Stomach (tissue), 8 donors: ENCODE measurements at regions not wholly inside any gene's neighbourhood (a gene's known extent, or its start where the extent isn't known, plus 50 kb on each side); places are given as distances from the start of the nearest gene placed in this dataset.

Experiments
- DNase-seq, 2 donors: peaks; one replicate each; pipeline versions ENCODE4 v3.0.0 to v3.0.0-alpha.2; 2013 to 2019
- H3K27ac ChIP-seq, 5 donors: fragments of 200-600 bp in 4 of 5; sonication (generic) in 4 of 5; one replicate each; pipeline ENCODE4 v1.5.1; 2013 to 2019; ENCODE audit warnings: mild to moderate bottlenecking in 1 of 5, moderate library complexity in 1 of 5
- H3K27me3 ChIP-seq, 3 donors: fragments of 200-600 bp; sonication (generic); one replicate each; pipeline ENCODE4 v1.5.1; 2017 to 2019; ENCODE audit warnings: mixed run types in 1 of 3
- H3K36me3 ChIP-seq, 4 donors: fragments of 200-600 bp; sonication (generic); 1 replicate in 3 of 4; 2 replicates in 1 of 4; pipeline ENCODE4 v1.5.1; 2016 to 2019
- H3K4me1 ChIP-seq, 4 donors: fragments of 200-600 bp; sonication (generic); one replicate each; pipeline ENCODE4 v1.5.1; 2016 to 2019
- H3K4me3 ChIP-seq, 4 donors: fragments of 200-600 bp; sonication (generic) in 3 of 4; one replicate each; pipeline ENCODE4 v1.5.1; 2016 to 2019; ENCODE audit warnings: mild to moderate bottlenecking in 1 of 4
- H3K9me3 ChIP-seq, 4 donors: fragments of 200-600 bp; sonication (generic); one replicate each; pipeline ENCODE4 v1.5.1; 2016 to 2019
- EP300 ChIP-seq: sonication (generic); formaldehyde crosslinking; IDR thresholded peaks from one replicate; pipeline ENCODE4 v1.6.1; 2017; ENCODE audit warnings: antibody characterized with exemption
- POLR2A ChIP-seq, 4 donors: fragments of 450-650 bp; IDR thresholded peaks; one replicate each; pipeline ENCODE4 v1.6.1; 2016; ENCODE audit warnings: antibody characterized with exemption in 4 of 4, control low read depth in 2 of 4, mild to moderate bottlenecking in 1 of 4, moderate library complexity in 1 of 4
- POLR2AphosphoS5 ChIP-seq, 3 donors: sonication (generic); formaldehyde crosslinking; IDR thresholded peaks; one replicate each; pipeline ENCODE4 v1.6.1; 2016; ENCODE audit warnings: antibody characterized with exemption in 3 of 3
- WGBS, 5 donors: extraction: QIAGEN DNeasy Blood & Tissue Kit in 3 of 5; methylation state at CpG; one replicate each; pipeline versions ENCODE4 v1.1.5 to v1.1.7; 2013 to 2018; 5-methylcytosine and 5-hydroxymethylcytosine counted together
- intact Hi-C: fragments of 100-400 bp; cut with DNase I; formaldehyde crosslinking; loops from one replicate; pipeline ENCODE4 v1.15.1; 2023; ENCODE audit warnings: low total_unique reads
- TF ChIP-seq, protein P1 (sequence below), 7 experiments: fragments of 450-650 bp in 4 of 7; fragments of 200-600 bp in 3 of 7; sonication (generic) in 3 of 7; IDR thresholded peaks; one replicate each; pipeline ENCODE4 v1.5.1; 2016 to 2019; ENCODE audit warnings: antibody characterized with exemption in 7 of 7, control low read depth in 2 of 7, mild to moderate bottlenecking in 1 of 7
- donor health status: healthy with polysubstance abuse.
- donor health status: Bipolar disorder and iron deficiency.
- donor health status: healthy.

DNA sequence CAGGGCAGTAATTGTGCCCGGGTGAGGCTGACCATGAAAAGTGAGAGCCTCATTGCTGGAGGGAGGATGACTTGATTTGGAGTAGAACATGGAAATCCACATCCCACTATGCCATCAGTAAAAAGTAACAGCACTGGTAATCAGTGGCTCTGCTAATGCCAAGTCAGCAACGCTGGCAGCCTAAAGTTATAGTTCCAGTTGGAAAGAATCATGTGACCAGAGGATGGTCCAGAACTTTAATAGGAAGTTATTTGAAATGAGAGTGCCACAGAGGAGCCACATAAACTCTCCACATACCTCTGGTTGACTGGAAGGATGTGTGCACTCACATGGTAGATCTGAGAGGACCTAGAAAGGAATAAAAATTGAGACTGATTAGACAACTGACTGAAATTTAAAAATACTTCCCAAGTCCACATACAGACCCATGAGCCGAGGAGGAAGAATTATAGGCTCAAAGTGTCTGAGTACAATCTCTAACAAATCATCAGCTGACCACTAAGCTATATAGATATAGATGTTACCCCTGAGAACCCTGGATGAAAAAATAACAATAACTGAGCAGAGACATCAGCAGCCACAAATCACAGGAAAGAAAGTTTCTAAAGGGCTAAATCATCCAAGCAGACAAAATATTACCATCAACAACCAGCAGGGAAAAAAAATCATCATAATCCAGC lies 346.8 kb downstream of the STK39 start:
- no peaks in the 10 kb centered on the region for H3K36me3 ChIP-seq
- no peaks in the 10 kb centered on the region for H3K27me3 ChIP-seq
- 78 to 93% (median 86%) methylated on average over 3 of the region's 3 CpGs for WGBS, 5 donors
- no peak for DNase-seq
- H3K9me3 ChIP-seq = no peaks in the 10 kb centered on the region
- H3K4me3 ChIP-seq = no peak overlapping the region
- intact Hi-C loops = no loop called here
- TF ChIP-seq EP300 = no peak
- TF ChIP-seq POLR2A (IDR thresholded peaks at IDR 0.05) = no peak
- H3K27ac ChIP-seq = no peak overlapping the region
- H3K4me1 ChIP-seq = no peaks in the 10 kb centered on the region

DNA sequence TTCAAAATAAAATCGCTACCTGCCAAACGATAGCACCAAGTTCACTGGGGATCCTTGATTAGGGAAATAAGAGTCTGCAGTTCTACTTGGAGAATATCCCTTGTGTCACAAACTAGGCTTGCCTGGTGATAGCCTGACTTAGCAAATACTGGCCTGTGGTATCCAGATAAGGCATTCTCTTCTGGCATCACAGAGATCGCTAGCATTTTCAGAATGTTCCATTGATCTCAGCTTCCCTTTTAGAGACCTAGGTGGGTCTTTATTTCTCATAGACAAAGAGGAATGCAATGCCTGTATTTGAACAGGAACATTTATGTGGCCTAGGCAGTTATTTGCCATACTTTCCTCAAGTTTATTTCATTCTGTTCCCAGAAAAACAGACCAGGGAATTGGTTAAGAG lies 349.1 kb downstream of the STK39 start:
- H3K36me3 ChIP-seq = no peaks in the 10 kb centered on the region
- TF ChIP-seq POLR2A (IDR thresholded peaks at IDR 0.05) (no peak), POLR2AphosphoS5 (IDR thresholded peaks at IDR 0.05) (no peak), EP300 (no peak)
- TF ChIP-seq, protein P1, sequence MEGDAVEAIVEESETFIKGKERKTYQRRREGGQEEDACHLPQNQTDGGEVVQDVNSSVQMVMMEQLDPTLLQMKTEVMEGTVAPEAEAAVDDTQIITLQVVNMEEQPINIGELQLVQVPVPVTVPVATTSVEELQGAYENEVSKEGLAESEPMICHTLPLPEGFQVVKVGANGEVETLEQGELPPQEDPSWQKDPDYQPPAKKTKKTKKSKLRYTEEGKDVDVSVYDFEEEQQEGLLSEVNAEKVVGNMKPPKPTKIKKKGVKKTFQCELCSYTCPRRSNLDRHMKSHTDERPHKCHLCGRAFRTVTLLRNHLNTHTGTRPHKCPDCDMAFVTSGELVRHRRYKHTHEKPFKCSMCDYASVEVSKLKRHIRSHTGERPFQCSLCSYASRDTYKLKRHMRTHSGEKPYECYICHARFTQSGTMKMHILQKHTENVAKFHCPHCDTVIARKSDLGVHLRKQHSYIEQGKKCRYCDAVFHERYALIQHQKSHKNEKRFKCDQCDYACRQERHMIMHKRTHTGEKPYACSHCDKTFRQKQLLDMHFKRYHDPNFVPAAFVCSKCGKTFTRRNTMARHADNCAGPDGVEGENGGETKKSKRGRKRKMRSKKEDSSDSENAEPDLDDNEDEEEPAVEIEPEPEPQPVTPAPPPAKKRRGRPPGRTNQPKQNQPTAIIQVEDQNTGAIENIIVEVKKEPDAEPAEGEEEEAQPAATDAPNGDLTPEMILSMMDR (IDR thresholded peaks at IDR 0.05) = no peak
- intact Hi-C loops = no loop called here
- no peaks in the 10 kb centered on the region for H3K9me3 ChIP-seq
- no peak for DNase-seq
- H3K27ac ChIP-seq = no peak overlapping the region
- no peaks in the 10 kb centered on the region for H3K4me1 ChIP-seq
- WGBS, 5 donors = 38 to 70% (median 53%) methylated on average over 3 of the region's 3 CpGs
- H3K27me3 ChIP-seq = no peaks in the 10 kb centered on the region
- H3K4me3 ChIP-seq = no peak overlapping the region

DNA sequence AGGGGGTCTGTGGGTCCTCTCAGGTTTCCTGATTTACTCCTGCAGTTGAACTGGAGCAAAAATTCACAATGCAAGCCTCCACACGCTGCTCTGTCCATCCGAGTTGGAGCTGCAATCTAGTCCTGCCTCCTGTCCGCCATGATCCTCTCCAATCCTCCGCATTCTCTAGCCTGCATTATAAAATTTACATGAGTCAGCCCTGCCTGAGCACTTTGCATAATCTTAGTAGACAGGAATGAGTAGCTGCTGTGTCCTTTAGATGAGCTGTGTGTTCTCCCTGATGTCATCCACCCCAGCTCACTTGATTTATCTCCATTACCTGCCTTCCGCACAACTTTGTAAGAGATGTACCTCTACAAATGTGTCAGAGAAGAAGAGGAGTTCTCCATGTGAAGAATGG lies 355.6 kb downstream of the STK39 start:
- Histone ChIP-seq H3K4me3 (no peak overlapping the region), H3K9me3 (peaks cover 0 to 16% (median 2%) of the 10 kb centered on the region in 4 donors), H3K27me3 (no peaks in the 10 kb centered on the region), H3K27ac (no peak overlapping the region), H3K4me1 (no peaks in the 10 kb centered on the region), H3K36me3 (no peaks in the 10 kb centered on the region)
- WGBS, 5 donors = 89 to 95% (median 91%) methylated on average over 5 of the region's 5 CpGs
- no peak for TF ChIP-seq POLR2A (IDR thresholded peaks at IDR 0.05)
- no peak for TF ChIP-seq EP300
- TF ChIP-seq, protein P1 (IDR thresholded peaks at IDR 0.05) = no peak
- TF ChIP-seq POLR2AphosphoS5 (IDR thresholded peaks at IDR 0.05) = no peak
- DNase-seq = no peak
- intact Hi-C loops = no loop called here

DNA sequence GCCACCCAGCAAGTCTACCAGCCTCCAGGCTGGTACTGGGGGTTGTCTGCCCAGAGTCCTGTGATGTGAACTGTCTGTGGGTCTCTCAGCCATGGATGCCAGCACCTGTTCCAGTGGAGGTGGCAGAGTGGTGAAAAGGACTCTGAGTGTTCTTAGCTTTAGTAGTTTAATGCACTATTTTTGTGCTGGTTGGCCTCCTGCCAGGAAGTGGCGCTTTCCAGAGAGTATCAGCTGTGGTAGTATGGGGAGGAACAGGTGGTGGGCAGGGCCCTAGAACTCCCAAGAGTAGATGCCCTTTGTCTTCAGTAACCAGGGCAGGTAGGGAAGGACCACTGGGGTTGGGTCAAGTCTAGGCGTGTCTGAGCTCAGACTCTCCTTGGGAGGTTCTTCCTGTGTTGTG lies 356.7 kb downstream of the STK39 start:
- intact Hi-C loops = no loop called here
- TF ChIP-seq POLR2AphosphoS5 (IDR thresholded peaks at IDR 0.05) (no peak), EP300 (no peak), POLR2A (IDR thresholded peaks at IDR 0.05) (no peak)
- TF ChIP-seq, protein P1 (IDR thresholded peaks at IDR 0.05) = no peak
- Histone ChIP-seq H3K4me3 (no peak overlapping the region), H3K27me3 (no peaks in the 10 kb centered on the region), H3K4me1 (no peaks in the 10 kb centered on the region), H3K9me3 (peaks cover 0 to 18% (median 2%) of the 10 kb centered on the region in 4 donors), H3K36me3 (no peaks in the 10 kb centered on the region), H3K27ac (no peak overlapping the region)
- no peak for DNase-seq
- 80 to 100% (median 86%) methylated on average over 2 of the region's 2 CpGs for WGBS, 5 donors

DNA sequence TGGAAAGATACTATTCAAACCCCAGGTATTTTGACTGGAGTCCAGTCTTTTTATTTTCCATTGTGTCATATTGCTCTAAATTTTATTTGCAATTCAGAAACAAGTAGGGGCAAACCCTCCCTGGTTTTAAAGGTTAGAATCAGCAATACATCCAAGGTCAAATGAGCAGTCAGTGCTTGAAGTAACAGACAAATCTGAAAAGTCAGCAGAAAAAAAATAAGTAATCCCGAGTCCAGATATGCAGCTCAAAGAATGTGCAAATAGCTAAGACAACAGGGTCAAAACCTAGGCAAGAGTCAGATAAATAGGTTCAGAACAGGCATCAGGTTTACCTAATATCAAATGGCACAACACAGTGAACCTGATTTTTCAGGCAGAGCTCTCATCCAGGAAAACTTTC lies 367.0 kb downstream of the STK39 start:
- H3K27ac ChIP-seq = no peak overlapping the region
- H3K27me3 ChIP-seq = no peaks in the 10 kb centered on the region
- TF ChIP-seq POLR2A (IDR thresholded peaks at IDR 0.05) = no peak
- no peak for TF ChIP-seq POLR2AphosphoS5 (IDR thresholded peaks at IDR 0.05)
- TF ChIP-seq, protein P1 (IDR thresholded peaks at IDR 0.05) = no peak
- TF ChIP-seq EP300 = no peak
- H3K4me1 ChIP-seq = no peaks in the 10 kb centered on the region
- no peak for DNase-seq
- no peaks in the 10 kb centered on the region for H3K36me3 ChIP-seq
- 28 to 64% (median 50%) methylated on average over 1 of the region's 1 CpG for WGBS, 5 donors
- H3K9me3 ChIP-seq = no peaks in the 10 kb centered on the region
- H3K4me3 ChIP-seq = no peak overlapping the region
- intact Hi-C loops = no loop called here
